Activated gamma-delta T cell treated with anti-CD3 and anti-CD28 coated beads, Interleukin-2, amount 50 U/mL, for 16 hours (primary cell): ENCODE measurements at regions not wholly inside any gene's neighbourhood (a gene's known extent, or its start where the extent isn't known, plus 50 kb on each side); places are given as distances from the start of the nearest gene placed in this dataset.

ENCODE experiments used
- DNase-seq: peaks from one replicate; pipeline ENCODE4 v3.0.0-alpha.2; 2020; ENCODE audit warnings: low read depth

- DNase-seq = no peak
Observed at GRCh38 chr15:97501291-97501690, 459.2 kb upstream of the ARRDC4 start.

GRCh38 chr15:97502038-97502437 is 458.5 kb upstream of the ARRDC4 start:
- no peak for DNase-seq

- DNase-seq = no peak
Observed at GRCh38 chr15:97504031-97504792, 456.3 kb upstream of the ARRDC4 start.

- DNase-seq = no peak
Observed at GRCh38 chr15:97517737-97518136, 442.8 kb upstream of the ARRDC4 start.

- no peak for DNase-seq
Observed at GRCh38 chr15:97520689-97521088, 439.8 kb upstream of the ARRDC4 start.

- DNase-seq = no peak
Observed at GRCh38 chr15:97521381-97522285, 438.9 kb upstream of the ARRDC4 start.

- DNase-seq = no peak
Observed at GRCh38 chr15:97522347-97522746, 438.2 kb upstream of the ARRDC4 start.

GRCh38 chr15:97525809-97526208 is 434.7 kb upstream of the ARRDC4 start:
- DNase-seq = no peak

GRCh38 chr15:97528238-97528637 is 432.3 kb upstream of the ARRDC4 start:
- no peak for DNase-seq

GRCh38 chr15:97545799-97546198 is 414.7 kb upstream of the ARRDC4 start:
- DNase-seq = no peak

GRCh38 chr15:97547381-97547780 is 413.1 kb upstream of the ARRDC4 start:
- DNase-seq = no peak

GRCh38 chr15:97561529-97561928 is 399.0 kb upstream of the ARRDC4 start:
- DNase-seq = no peak

- no peak for DNase-seq
Observed at GRCh38 chr15:97563516-97563915, 397.0 kb upstream of the ARRDC4 start.

- DNase-seq = no peak
Observed at GRCh38 chr15:97566961-97567360, 393.5 kb upstream of the ARRDC4 start.

GRCh38 chr15:97567411-97567810 is 393.1 kb upstream of the ARRDC4 start:
- no peak for DNase-seq

GRCh38 chr15:97576929-97577645 is 383.4 kb upstream of the ARRDC4 start:
- no peak for DNase-seq

GRCh38 chr15:97585408-97585807 is 375.1 kb upstream of the ARRDC4 start:
- DNase-seq = no peak

- no peak for DNase-seq
Observed at GRCh38 chr15:97592778-97593177, 367.7 kb upstream of the ARRDC4 start.

- no peak for DNase-seq
Observed at GRCh38 chr15:97597801-97598200, 362.7 kb upstream of the ARRDC4 start.

- DNase-seq = no peak
Observed at GRCh38 chr15:97598353-97598798, 362.1 kb upstream of the ARRDC4 start.

GRCh38 chr15:97600190-97600589 is 360.3 kb upstream of the ARRDC4 start:
- DNase-seq = no peak

- no peak for DNase-seq
Observed at GRCh38 chr15:97604677-97605076, 355.8 kb upstream of the ARRDC4 start.
